ENCODE measurements at regions not wholly inside any gene's neighbourhood (a gene's known extent, or its start where the extent isn't known, plus 50 kb on each side); places are given as distances from the start of the nearest gene placed in this dataset.
A peak's percentile ranks its signal among the peaks of the same experiment; 100 is the strongest.

DNA sequence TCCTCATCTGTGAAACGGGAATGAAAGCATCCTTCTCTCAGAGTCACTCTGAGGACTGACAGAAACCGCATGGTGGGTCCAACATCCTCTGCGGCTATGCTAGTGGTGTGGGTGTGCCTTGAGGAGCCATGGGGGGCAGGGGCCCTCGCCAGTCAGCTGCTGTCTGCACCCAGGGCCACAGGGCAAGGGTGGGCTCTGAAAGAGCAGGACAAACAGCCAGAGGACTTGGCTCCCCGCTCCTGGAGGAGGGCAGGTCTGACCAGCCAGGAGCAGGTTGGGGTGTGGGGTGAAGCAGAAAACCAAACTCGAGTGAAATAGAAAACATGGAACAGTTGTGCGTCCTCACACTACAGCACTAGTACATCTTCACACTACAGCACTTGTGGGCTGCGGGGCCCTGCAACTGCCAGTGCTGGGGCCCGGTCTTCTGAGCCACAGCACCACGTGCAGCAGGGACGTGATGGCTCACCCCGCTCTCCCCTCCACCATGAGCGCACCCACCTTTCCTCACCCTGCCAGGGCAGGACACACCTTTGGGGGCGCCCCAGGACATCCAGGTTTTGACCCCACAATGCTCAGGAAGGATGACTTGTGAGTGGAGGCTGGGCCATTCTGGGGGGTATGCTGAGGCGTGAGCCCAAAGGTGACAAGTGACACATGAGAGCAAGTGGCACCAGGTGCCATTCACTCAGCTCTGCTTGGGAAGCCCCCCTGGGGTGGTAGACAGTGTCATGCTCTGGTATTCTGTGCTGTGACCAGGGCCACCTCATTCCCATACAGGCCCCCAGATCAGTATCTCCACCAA is 96.1 kb upstream of the RET start:
- ATAC-seq: no peak

DNA sequence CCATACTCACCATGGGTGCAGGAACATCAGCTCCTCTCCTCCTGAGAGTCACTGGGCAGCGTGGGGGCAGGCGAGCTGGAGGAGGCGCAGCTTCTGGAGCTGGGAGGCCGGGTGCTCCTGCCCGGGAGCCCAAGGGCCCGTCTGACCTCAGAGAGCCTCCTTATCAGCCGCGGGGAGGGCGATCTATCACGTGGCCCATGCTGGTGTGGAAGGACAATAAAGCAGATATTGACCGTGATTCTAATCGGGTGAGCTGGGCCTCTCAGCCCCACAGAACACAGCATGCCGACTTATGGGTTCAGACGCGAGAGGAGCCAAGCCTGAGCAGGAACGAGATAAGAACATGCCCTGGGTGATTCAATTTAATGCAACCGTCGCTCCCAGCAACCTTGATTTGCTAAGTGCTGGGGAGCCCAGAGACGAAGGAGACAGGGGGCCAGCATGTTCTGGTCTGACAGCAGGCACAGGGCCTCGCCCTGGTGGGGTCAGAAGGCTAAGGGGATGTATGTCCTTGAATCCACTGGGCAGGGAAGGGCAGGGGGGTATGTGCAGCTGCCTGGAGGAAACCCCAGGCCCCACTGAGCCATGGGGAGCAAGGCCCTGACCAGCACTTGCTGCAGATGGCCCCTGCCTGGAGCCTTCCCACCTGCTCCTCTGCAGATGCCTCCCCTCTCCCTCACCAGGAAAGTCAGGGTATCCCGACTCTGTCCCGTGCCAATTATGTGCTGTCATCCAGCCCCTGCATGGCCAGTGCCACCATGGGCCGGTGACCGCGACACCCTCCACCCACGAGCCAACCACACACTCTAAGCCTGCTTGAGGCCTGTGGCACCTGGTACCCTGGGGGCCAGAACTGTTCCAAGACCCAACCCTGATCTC is 95.3 kb upstream of the RET start:
- H3K9me3 ChIP-seq: no peaks in the 10 kb centered on the region
- TF ChIP-seq, protein P1, sequence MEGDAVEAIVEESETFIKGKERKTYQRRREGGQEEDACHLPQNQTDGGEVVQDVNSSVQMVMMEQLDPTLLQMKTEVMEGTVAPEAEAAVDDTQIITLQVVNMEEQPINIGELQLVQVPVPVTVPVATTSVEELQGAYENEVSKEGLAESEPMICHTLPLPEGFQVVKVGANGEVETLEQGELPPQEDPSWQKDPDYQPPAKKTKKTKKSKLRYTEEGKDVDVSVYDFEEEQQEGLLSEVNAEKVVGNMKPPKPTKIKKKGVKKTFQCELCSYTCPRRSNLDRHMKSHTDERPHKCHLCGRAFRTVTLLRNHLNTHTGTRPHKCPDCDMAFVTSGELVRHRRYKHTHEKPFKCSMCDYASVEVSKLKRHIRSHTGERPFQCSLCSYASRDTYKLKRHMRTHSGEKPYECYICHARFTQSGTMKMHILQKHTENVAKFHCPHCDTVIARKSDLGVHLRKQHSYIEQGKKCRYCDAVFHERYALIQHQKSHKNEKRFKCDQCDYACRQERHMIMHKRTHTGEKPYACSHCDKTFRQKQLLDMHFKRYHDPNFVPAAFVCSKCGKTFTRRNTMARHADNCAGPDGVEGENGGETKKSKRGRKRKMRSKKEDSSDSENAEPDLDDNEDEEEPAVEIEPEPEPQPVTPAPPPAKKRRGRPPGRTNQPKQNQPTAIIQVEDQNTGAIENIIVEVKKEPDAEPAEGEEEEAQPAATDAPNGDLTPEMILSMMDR (IDR thresholded peaks at IDR 0.05): no peak
- 86 to 94% (median 88%) methylated on average over 26 of the region's 26 CpGs for WGBS, 3 donors
- intact Hi-C loops (cut with DNase I): no loop called here
- peak in 1 of 2 donors; percentile 47 for DNase-seq
- no peak overlapping the region for H3K4me3 ChIP-seq
- no peak for ATAC-seq
- H3K27me3 ChIP-seq (ENCODE audit: insufficient read depth in 3 of 3, low read length in 2 of 3): no peaks in the 10 kb centered on the region
- no peaks in the 10 kb centered on the region for H3K36me3 ChIP-seq (ENCODE audit: insufficient read depth in 1 of 2, low read depth in 1 of 2)
- no peak overlapping the region for H3K27ac ChIP-seq
- H3K4me1 ChIP-seq: no peaks in the 10 kb centered on the region

More for the DNA sequence above, 96.1 kb upstream of the RET start:
- peak in 1 of 2 donors; percentile 39 for DNase-seq
- H3K4me3 ChIP-seq: no peak overlapping the region
- intact Hi-C loops (cut with DNase I): no loop called here
- no peaks in the 10 kb centered on the region for H3K4me1 ChIP-seq
- H3K27me3 ChIP-seq (ENCODE audit: insufficient read depth in 3 of 3, low read length in 2 of 3): no peaks in the 10 kb centered on the region
- H3K27ac ChIP-seq: no peak overlapping the region
- TF ChIP-seq, protein P1 (IDR thresholded peaks at IDR 0.05): no peak
- 90 to 96% (median 91%) methylated on average over 14 to 15 of the region's 15 CpGs for WGBS, 3 donors
- no peaks in the 10 kb centered on the region for H3K36me3 ChIP-seq (ENCODE audit: insufficient read depth in 1 of 2, low read depth in 1 of 2)
- H3K9me3 ChIP-seq: no peaks in the 10 kb centered on the region

DNA sequence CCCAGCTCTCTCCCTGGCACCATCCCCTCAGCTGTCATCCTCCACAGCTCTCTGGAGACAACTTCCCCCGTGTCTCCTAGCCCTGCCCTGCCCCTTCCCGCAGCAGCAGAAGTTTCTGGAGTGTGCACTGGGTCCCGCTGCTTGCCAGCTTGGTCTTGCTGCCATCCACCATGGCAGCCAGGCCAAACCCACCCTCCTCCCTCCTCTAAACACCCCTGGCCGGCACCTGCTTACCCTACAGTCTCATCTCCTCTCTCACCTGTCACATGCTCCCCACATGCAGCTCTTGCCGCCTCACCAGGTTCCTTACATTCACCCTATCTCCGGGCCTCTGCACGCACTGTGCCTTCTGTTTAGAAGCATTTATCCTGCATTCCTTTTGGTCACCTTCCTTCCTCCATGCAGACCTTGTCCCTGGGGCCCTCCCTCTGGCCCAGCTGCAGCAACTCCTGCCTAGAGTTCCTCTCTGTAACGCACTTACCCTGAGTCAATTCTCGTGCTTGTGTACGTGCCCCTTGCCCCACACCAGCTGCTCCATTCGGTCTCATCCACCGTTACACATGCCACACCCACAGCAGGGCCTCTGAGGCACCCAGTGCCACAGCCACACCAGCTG is 93.9 kb upstream of the RET start:
- intact Hi-C loops (cut with DNase I): no loop called here
- TF ChIP-seq, protein P1 (IDR thresholded peaks at IDR 0.05): no peak

GRCh38 chr10:42983591-42983990 is 93.3 kb upstream of the RET start:
- peak in 1 of 2 donors; percentile 28 for DNase-seq
- WGBS, 3 donors: 84 to 90% (median 84%) methylated on average over 6 of the region's 6 CpGs
- TF ChIP-seq, protein P1 (IDR thresholded peaks at IDR 0.05): no peak

More for the DNA sequence above, 93.9 kb upstream of the RET start:
- Histone ChIP-seq H3K36me3 (ENCODE audit: insufficient read depth in 1 of 2, low read depth in 1 of 2) (no peaks in the 10 kb centered on the region), H3K4me3 (no peak overlapping the region), H3K4me1 (no peaks in the 10 kb centered on the region), H3K27me3 (ENCODE audit: insufficient read depth in 3 of 3, low read length in 2 of 3) (no peaks in the 10 kb centered on the region), H3K27ac (no peak overlapping the region), H3K9me3 (no peaks in the 10 kb centered on the region)
- DNase-seq: peak in 1 of 2 donors; percentile 29
- 65 to 76% (median 70%) methylated on average over 12 of the region's 12 CpGs for WGBS, 3 donors
- no peak for ATAC-seq

More at GRCh38 chr10:42983591-42983990, 93.3 kb upstream of the RET start:
- intact Hi-C loops (cut with DNase I): no loop called here
- no peak for ATAC-seq
- Histone ChIP-seq H3K4me1 (no peaks in the 10 kb centered on the region), H3K27me3 (ENCODE audit: insufficient read depth in 3 of 3, low read length in 2 of 3) (no peaks in the 10 kb centered on the region), H3K4me3 (no peak overlapping the region), H3K27ac (no peak overlapping the region), H3K9me3 (no peaks in the 10 kb centered on the region), H3K36me3 (ENCODE audit: insufficient read depth in 1 of 2, low read depth in 1 of 2) (no peaks in the 10 kb centered on the region)

Data from psoas muscle (tissue), 7 donors.